ENCODE measurements at regions not wholly inside any gene's neighbourhood (a gene's known extent, or its start where the extent isn't known, plus 50 kb on each side); places are given as distances from the start of the nearest gene placed in this dataset.

GRCh38 chr7:41633690-41634089 is 69.2 kb downstream of the INHBA start:
- no peaks in the 10 kb centered on the region for H3K4me1 ChIP-seq
- no peak for FAIRE-seq
- H3K4me3 ChIP-seq = no peak overlapping the region
- H3K4me2 ChIP-seq = no peak overlapping the region
- ChIA-PET POLR2A (no interaction called here), CTCF (interaction anchor here (0.8 kb wide), 1 partner anchor 116 kb away, joined by 3 read pairs; no protein-coding TSS in a partner anchor)
- no peak for DNase-seq (ENCODE audit: low read depth in 1 of 2, low spot score in 1 of 2)
- H3K27ac ChIP-seq = no peak overlapping the region
- WGBS (ENCODE audit: missing lambda C conversion rate) = 15% methylated on average over 3 of the region's 3 CpGs
- ATAC-seq = no peak
- TF ChIP-seq BHLHE40 (IDR thresholded peaks at IDR 0.05; ENCODE audit: low read depth, low read length) (no peak), TP53 (CRISPR knock-in tag; IDR thresholded peaks at IDR 0.05) (no peak), HDAC2 (IDR thresholded peaks at IDR 0.05) (no peak), MAZ (IDR thresholded peaks at IDR 0.05; ENCODE audit: borderline replicate concordance, low read depth, low read length) (no peak), TFCP2L1 (CRISPR knock-in tag; IDR thresholded peaks at IDR 0.05) (no peak), RNF2 (IDR thresholded peaks at IDR 0.05; ENCODE audit: borderline replicate concordance, low read depth) (no peak), RFX5 (IDR thresholded peaks at IDR 0.05) (no peak), RAD21 (conservative IDR thresholded peaks at IDR 0.05 in 1 of 2, IDR thresholded peaks at IDR 0.05 in 1 of 2) (no peak), POLR2AphosphoS2 (conservative IDR thresholded peaks at IDR 0.05; ENCODE audit: low read length) (no peak), MAX (IDR thresholded peaks at IDR 0.05) (no peak), CEBPB (IDR thresholded peaks at IDR 0.05) (no peak)
- no peaks in the 10 kb centered on the region for H3K9me3 ChIP-seq

DNA sequence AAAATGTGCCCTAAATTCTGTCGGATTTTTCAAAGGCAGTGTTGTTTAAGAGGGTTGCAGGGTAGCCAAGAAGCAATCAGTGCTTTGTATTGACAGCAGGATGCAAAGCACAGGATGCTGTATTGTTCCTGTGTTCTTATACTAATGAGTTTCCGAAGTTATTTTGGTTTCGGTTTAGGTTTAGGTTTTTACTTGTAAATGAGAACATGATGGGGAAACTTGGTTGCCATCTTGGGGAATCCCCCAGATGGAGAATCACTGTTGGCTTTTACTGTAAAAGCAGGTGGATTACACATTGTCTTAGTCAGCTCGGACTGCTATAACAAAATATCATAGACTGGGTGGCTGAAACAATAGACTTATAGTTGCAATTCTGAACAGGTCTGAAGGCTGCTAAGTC is 72.1 kb downstream of the INHBA start:
- Histone ChIP-seq H3K4me3 (no peak overlapping the region), H3K27ac (no peak overlapping the region), H3K9me3 (no peaks in the 10 kb centered on the region), H3K4me1 (no peaks in the 10 kb centered on the region), H3K4me2 (no peak overlapping the region)
- WGBS (ENCODE audit: missing lambda C conversion rate) = 33% methylated on average over 4 of the region's 4 CpGs
- ATAC-seq (no peak), DNase-seq (ENCODE audit: low read depth in 1 of 2, low spot score in 1 of 2) (no peak), FAIRE-seq (no peak)
- TF ChIP-seq, protein P1, sequence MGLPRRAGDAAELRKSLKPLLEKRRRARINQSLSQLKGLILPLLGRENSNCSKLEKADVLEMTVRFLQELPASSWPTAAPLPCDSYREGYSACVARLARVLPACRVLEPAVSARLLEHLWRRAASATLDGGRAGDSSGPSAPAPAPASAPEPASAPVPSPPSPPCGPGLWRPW (IDR thresholded peaks at IDR 0.05) = no peak
- TF ChIP-seq JUNB (IDR thresholded peaks at IDR 0.05) (no peak), RARB (CRISPR knock-in tag; IDR thresholded peaks at IDR 0.05) (no peak), CBX8 (IDR thresholded peaks at IDR 0.05) (no peak), HOXB5 (CRISPR knock-in tag; IDR thresholded peaks at IDR 0.05) (no peak), TFCP2L1 (CRISPR knock-in tag; IDR thresholded peaks at IDR 0.05) (no peak), EHMT2 (IDR thresholded peaks at IDR 0.05; ENCODE audit: low read depth) (no peak), RNF2 (IDR thresholded peaks at IDR 0.05; ENCODE audit: borderline replicate concordance, low read depth) (no peak), REST (IDR thresholded peaks at IDR 0.05) (no peak), CBX2 (IDR thresholded peaks at IDR 0.05; ENCODE audit: borderline replicate concordance, low read depth) (no peak), POLR2A (IDR thresholded peaks at IDR 0.05; ENCODE audit: low read length) (no peak), POLR2AphosphoS2 (conservative IDR thresholded peaks at IDR 0.05; ENCODE audit: low read length) (no peak), BHLHE40 (IDR thresholded peaks at IDR 0.05; ENCODE audit: low read depth, low read length) (no peak)
- TF ChIP-seq, protein P2, sequence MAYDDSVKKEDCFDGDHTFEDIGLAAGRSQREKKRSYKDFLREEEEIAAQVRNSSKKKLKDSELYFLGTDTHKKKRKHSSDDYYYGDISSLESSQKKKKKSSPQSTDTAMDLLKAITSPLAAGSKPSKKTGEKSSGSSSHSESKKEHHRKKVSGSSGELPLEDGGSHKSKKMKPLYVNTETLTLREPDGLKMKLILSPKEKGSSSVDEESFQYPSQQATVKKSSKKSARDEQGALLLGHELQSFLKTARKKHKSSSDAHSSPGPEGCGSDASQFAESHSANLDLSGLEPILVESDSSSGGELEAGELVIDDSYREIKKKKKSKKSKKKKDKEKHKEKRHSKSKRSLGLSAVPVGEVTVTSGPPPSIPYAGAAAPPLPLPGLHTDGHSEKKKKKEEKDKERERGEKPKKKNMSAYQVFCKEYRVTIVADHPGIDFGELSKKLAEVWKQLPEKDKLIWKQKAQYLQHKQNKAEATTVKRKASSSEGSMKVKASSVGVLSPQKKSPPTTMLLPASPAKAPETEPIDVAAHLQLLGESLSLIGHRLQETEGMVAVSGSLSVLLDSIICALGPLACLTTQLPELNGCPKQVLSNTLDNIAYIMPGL (CRISPR knock-in tag; IDR thresholded peaks at IDR 0.05; ENCODE audit: borderline replicate concordance) = no peak
- POLR2A ChIA-PET = no interaction called here
- CTCF ChIA-PET = no interaction called here

Measured in A549 (cell line).